ENCODE measurements at regions not wholly inside any gene's neighbourhood (a gene's known extent, or its start where the extent isn't known, plus 50 kb on each side); places are given as distances from the start of the nearest gene placed in this dataset.
A peak's percentile ranks its signal among the peaks of the same experiment; 100 is the strongest.

DNA sequence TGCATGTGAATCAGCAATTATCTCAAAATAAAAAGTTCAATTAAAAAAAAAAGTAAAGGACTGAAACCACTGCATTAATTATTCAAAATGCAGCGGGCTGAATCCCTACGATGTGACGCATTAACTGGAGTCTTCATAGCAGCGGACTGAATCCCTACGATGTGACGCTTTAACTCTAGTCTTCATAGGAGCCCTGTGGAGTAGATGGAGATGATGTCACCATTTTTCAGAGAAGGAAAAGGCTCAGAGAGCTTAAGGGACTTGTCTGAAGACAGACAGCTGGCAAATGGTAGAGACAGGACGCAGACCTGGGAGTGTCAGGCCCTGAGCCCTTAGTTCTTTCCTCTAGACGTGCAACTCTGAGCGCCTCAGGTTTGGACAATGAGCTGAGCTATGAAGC, 168.0 kb upstream of the MYL2 start:
- peaks cover 44% of the 10 kb centered on the region for H3K4me1 Mint-ChIP-seq (ENCODE audit: low read depth)
- H3K9me3 Mint-ChIP-seq (ENCODE audit: low read depth) = no peaks in the 10 kb centered on the region
- no peak overlapping the region for H3K4me3 Mint-ChIP-seq (ENCODE audit: low read depth)
- DNase-seq (ENCODE audit: low spot score, unreplicated experiment) = no peak
- peaks cover 11% of the 10 kb centered on the region for H3K36me3 Mint-ChIP-seq (ENCODE audit: insufficient read depth)
- no peak overlapping the region for H3K27ac Mint-ChIP-seq
- TF ChIP-seq, protein P1, sequence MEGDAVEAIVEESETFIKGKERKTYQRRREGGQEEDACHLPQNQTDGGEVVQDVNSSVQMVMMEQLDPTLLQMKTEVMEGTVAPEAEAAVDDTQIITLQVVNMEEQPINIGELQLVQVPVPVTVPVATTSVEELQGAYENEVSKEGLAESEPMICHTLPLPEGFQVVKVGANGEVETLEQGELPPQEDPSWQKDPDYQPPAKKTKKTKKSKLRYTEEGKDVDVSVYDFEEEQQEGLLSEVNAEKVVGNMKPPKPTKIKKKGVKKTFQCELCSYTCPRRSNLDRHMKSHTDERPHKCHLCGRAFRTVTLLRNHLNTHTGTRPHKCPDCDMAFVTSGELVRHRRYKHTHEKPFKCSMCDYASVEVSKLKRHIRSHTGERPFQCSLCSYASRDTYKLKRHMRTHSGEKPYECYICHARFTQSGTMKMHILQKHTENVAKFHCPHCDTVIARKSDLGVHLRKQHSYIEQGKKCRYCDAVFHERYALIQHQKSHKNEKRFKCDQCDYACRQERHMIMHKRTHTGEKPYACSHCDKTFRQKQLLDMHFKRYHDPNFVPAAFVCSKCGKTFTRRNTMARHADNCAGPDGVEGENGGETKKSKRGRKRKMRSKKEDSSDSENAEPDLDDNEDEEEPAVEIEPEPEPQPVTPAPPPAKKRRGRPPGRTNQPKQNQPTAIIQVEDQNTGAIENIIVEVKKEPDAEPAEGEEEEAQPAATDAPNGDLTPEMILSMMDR (IDR thresholded peaks at IDR 0.05; ENCODE audit: unreplicated experiment) = no peak
- H3K27me3 Mint-ChIP-seq = no peaks in the 10 kb centered on the region

DNA sequence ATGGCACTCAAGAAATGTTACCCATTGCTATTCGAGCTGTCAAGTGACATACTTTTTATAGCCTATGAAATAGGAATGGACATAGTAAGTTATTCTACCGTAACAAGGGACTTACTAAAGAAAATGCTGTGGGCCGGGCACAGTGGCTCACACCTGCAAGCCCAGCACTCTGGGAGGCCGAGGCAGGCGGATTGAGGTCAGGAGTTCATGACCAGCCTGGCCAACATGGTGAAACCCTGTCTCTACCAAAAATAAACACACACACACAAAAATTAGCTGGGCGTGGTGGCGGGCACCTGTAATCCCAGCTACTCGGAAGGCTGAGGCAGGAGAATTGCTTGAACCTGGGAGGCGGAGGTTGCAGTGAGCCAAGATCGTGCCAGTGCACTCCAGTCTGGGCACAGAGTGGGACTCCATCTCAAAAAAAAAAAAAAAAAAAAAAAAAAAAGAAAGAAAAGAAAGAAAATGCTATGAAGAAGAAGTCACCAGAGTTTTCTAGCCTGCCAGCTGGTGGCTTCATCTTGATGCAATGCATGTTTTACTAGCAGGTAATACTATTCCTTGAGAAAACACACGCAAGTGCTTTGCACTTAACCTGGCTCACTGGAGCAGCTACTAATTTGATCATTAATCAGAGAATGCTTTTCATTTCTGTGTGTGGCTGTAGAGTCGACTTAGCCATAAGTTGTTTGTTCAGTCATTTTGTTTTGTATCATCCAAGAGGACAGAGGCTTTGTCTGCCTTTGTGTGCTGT, 166.7 kb upstream of the MYL2 start:
- peaks cover 45% of the 10 kb centered on the region for H3K4me1 Mint-ChIP-seq (ENCODE audit: low read depth)
- H3K4me3 Mint-ChIP-seq (ENCODE audit: low read depth) = no peak overlapping the region
- TF ChIP-seq, protein P1 (IDR thresholded peaks at IDR 0.05; ENCODE audit: unreplicated experiment) = no peak
- peaks cover 11% of the 10 kb centered on the region for H3K36me3 Mint-ChIP-seq (ENCODE audit: insufficient read depth)
- no peak overlapping the region for H3K27ac Mint-ChIP-seq
- H3K27me3 Mint-ChIP-seq = no peaks in the 10 kb centered on the region
- no peaks in the 10 kb centered on the region for H3K9me3 Mint-ChIP-seq (ENCODE audit: low read depth)
- DNase-seq (ENCODE audit: low spot score, unreplicated experiment) = no peak

DNA sequence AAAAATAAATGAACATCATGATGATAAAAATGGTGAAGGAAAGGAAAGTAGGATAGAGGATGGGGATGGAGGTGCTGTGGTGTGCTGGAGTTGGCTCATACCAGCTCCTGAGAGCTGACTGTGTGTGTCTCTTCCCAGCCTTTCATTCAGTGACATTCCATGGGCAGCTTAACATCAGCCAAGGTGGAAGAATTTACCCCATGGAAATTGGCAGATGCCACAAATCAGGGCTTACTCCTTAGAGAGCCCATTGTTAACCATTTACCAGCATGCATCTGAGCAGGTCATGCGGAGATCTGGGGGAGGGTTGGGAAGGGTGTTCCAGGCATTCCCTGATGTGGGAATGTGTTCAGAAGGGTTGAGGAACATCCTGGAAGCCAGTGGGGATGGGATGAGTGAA, 164.7 kb upstream of the MYL2 start:
- TF ChIP-seq, protein P1 (IDR thresholded peaks at IDR 0.05; ENCODE audit: unreplicated experiment) = no peak
- Mint-ChIP-seq H3K4me1 (ENCODE audit: low read depth) (peaks cover 52% of the 10 kb centered on the region), H3K27me3 (no peaks in the 10 kb centered on the region), H3K27ac (peak overlapping the region; percentile 17), H3K36me3 (ENCODE audit: insufficient read depth) (peaks cover 10% of the 10 kb centered on the region), H3K9me3 (ENCODE audit: low read depth) (no peaks in the 10 kb centered on the region), H3K4me3 (ENCODE audit: low read depth) (no peak overlapping the region)
- no peak for DNase-seq (ENCODE audit: low spot score, unreplicated experiment)

DNA sequence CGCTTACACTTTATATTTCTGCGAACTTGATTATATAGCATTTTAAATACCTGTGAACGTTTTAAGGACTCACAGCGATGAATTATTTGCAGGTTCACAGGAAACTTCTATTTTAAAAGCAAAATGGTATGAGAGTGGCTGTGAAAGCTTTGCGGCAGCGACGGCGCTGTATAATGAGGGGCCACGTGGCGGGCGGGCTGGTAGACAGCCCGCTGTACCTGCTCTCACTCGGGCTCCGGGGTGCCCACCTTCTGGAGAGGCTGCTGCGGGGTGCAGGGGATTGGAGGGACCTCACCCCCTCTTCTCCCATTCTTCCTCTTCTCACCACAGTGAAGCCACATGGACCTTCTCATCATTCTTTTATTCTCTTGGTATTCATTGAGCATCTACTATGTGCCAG, 164.2 kb upstream of the MYL2 start:
- peak overlapping the region; percentile 17 for H3K27ac Mint-ChIP-seq
- peaks cover 52% of the 10 kb centered on the region for H3K4me1 Mint-ChIP-seq (ENCODE audit: low read depth)
- H3K9me3 Mint-ChIP-seq (ENCODE audit: low read depth) = no peaks in the 10 kb centered on the region
- peaks cover 10% of the 10 kb centered on the region for H3K36me3 Mint-ChIP-seq (ENCODE audit: insufficient read depth)
- no peaks in the 10 kb centered on the region for H3K27me3 Mint-ChIP-seq
- TF ChIP-seq, protein P1 (IDR thresholded peaks at IDR 0.05; ENCODE audit: unreplicated experiment) = no peak
- no peak overlapping the region for H3K4me3 Mint-ChIP-seq (ENCODE audit: low read depth)
- no peak for DNase-seq (ENCODE audit: low spot score, unreplicated experiment)

DNA sequence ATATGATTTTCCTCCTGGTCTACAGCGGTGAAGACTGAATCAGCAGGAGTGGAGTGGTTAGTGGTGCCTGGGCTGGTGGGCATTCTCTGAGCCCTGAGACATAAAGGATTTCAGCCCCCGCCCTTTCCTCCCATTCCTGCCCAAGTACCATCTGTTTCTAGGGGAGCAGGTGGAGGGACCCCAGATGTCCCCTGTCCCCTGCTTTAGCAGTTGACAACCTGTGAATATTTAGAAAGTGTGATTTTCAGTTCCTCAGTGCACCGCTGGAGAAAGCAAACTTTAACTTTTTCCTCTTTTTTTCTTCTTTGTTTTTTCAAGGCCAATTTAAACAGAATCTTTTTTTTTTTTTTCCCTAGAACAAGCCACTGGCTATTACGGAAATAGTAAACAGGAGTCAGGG, 163.8 kb upstream of the MYL2 start:
- Mint-ChIP-seq H3K36me3 (ENCODE audit: insufficient read depth) (peaks cover 10% of the 10 kb centered on the region), H3K9me3 (ENCODE audit: low read depth) (no peaks in the 10 kb centered on the region), H3K27ac (no peak overlapping the region), H3K27me3 (no peaks in the 10 kb centered on the region), H3K4me3 (ENCODE audit: low read depth) (no peak overlapping the region), H3K4me1 (ENCODE audit: low read depth) (peaks cover 57% of the 10 kb centered on the region)
- no peak for DNase-seq (ENCODE audit: low spot score, unreplicated experiment)
- TF ChIP-seq, protein P1 (IDR thresholded peaks at IDR 0.05; ENCODE audit: unreplicated experiment) = no peak

Data from progenitor cell of endocrine pancreas (in vitro differentiated cells).